Fibroblast of skin of scalp (primary cell): ENCODE measurements at regions not wholly inside any gene's neighbourhood (a gene's known extent, or its start where the extent isn't known, plus 50 kb on each side); places are given as distances from the start of the nearest gene placed in this dataset.
"Not testable (repeated sequence)": the region's sequence is repeated elsewhere in the genome, so short reads cannot be mapped to it uniquely, and the experiment has no call there.

Experiments used
- DNase-seq: peaks from one replicate; pipeline ENCODE4 v3.0.0-alpha.2; 2013

DNA sequence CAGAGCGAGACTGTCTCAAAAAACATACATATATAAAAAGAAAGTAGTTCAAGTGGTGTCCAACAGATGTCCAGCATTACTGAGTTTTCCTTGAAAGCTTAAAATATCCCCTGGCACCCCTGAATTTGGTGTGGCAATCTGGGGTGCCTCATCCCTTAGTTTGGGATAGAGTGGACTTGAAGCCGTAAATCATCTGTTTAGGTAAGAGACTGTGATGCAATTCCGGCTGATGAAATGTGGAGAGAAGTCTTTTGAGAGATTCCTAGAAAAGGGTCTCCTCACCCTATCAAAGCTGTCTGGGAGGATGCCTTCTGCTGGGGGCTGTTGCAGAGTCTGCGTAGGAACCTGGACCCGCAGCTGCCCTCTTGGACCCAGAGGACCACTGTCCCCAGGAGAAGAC lies 408.0 kb downstream of the RPS24 start:
- DNase-seq: no peak

DNA sequence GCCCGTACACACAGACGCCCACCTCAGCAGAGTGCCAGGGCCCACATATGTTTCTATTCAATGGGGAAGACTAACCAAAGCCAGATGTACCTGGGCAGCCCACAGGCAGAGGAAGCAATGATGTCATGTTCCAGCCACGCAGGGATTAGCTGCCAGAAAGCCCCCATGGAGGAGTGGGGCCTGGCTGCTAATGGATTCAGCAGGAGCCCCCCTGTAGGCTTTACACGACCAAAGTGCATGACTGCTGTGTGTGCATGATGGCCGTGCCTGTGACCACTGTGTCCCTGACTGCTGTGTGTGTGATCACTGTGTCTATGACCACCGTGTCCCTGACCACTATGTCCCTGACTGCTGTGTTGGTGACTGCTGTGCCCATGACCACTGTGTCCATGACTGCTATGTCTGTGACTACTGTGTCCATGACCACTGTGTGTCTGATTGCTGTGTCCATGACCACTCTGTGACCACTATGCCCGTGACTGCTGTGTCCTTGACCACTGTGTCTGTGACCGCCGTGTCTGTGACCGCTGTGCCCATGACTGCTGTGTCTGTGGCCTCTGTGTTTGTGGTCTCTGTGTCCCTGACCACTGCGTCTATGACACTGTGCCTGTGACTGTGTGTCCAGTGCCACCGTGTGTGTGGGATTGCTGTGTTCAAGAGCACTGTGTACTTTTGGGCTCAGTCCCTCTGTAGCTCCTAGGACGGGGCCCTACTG lies 409.3 kb downstream of the RPS24 start:
- peak; percentile 57 for DNase-seq

DNA sequence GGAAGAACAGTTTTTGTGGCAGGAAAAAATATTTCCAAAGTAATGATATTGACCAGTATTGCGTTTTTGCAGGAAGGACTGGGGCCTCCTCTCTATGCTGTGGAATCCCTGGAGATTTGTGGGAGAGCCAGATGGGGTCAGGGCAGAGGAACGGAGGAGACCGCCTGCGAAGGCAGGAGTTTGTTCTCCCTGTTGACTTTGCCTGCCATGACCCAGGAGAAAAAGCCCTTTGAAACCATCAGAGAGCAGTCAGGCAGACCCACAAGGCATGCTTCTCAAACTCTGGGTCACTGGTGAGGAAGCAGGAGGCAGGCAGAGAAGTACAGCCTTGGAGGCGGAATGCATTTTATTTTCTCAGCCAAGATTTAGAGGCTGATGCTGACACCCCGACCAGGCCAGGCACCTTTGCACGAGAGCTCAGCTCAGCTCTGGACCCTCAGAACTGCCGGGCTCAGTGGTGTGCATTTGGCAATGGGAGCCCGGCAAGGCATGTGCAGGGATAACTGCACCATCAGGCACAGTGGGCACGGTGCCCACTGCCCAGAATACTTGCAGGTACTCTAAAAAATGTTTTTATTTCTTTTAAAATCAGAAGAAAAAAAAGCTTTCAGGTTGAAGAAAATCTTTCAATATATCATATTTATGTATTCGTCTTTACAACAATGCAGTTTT lies 410.4 kb downstream of the RPS24 start:
- peak; percentile 30 for DNase-seq

DNA sequence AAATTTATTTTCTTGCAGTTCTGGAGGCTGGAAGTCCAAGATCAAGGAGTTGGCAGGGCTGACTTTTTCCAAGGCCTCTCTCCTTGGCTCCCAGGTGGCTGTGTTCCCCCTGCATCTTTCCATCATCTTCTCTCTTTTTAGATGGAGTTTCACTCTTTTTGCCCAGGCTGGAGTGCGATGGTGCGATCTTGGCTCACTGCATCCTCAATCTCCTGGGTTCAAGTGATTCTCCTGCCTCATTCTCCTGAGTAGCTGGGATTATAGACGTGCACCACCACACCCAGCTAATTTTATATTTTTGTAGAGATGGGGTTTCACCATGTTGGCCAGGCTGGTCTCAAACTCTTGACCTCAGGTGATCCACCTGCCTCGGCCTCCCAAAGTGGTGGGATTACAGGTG lies 411.1 kb downstream of the RPS24 start:
- not testable (repeated sequence) for DNase-seq

DNA sequence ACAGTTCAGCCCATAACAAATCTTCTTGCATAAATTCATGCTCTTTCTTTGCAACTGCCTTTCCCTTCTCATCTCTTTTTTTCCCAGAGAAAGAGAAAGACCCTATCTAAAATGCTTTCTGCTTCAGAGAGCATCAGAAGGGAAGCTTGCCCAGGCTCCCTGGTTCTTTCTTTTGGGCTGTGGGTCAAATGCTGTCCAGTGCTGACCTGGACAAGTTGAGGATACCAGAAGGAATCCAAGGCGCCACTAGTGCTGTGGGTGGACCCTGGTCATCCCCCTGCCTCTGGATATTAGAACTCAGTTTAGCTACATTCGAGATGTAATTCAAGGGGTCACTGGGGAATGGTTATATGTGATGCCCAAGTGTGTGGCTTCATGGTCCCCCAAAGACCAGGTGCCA lies 411.6 kb downstream of the RPS24 start:
- DNase-seq: no peak

DNA sequence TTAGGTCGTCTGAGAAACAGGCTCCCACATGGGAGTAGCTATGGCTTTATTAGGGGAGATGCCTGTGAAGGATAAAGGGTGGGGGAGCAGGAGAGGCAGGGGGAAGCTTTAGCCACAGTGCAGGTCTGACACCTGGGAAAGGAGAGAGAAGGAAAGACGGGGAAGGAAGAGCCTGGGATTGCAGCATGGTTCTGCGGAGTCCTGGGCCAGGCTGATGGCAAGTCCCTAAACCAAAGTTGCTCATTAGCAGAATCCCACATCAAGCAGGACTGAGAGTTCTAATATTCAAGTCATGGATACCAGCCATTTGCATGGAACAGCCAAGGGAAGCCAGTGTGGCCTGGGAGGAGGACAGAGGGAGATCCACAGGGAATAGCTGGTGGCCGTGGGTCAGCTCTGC lies 414.8 kb downstream of the RPS24 start:
- no peak for DNase-seq

DNA sequence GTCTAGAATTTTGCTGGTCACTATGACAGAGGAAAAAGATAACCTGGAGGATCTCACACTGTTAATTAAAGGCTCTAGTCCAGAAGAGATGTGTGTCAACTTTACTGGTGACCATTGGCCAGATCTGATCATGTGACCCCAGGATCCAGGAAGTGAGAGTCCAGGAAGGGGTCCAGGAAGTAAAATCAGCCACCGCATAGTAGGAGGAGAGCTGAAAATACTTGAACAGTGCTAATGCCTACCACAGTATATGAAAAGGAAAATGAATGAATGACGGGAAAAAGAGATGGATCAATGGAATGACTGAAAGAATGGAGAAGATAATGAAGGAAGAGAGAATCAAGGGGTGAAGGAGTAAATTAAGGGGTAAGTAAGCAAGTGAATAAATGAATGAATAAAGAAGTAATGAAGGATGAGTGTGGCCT lies 415.3 kb downstream of the RPS24 start:
- no peak for DNase-seq

DNA sequence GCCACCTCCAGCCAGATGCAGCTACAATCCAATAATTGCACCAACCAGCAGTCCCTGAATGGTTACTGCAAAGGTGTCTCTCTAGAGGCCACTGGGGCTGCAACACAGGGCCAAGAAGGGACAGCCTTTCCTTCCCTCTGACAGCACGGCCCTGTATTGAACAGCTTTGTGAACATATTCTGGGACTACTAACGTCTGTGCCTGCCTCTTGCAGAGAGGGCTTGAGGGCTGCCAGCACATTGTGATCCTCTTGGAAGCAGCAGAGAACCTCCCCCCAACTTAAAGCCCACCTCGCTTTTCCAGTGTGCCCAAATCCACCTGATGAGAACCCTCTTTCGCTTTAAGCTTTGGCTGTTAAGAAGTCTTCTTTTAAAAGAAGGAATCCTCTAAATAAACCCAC lies 415.9 kb downstream of the RPS24 start:
- no peak for DNase-seq

DNA sequence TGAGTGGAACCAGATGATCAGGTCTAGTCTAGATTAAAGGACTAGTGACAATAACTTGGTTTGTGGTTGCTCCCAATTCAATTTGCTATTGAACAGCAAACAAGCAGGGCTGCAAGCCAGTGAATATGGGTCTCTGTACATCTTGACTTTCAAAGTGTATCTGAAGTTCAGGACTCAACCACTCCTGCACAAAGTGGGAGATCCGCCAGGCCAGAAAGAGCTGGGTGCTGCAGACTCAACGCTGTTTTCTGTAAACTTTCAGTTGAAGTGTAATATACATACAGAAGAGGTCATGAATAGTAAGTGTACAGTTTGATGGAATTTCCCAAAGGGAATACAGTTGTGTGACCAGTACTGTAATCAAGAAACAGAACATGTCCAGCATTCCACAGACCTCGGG lies 416.6 kb downstream of the RPS24 start:
- DNase-seq: no peak

DNA sequence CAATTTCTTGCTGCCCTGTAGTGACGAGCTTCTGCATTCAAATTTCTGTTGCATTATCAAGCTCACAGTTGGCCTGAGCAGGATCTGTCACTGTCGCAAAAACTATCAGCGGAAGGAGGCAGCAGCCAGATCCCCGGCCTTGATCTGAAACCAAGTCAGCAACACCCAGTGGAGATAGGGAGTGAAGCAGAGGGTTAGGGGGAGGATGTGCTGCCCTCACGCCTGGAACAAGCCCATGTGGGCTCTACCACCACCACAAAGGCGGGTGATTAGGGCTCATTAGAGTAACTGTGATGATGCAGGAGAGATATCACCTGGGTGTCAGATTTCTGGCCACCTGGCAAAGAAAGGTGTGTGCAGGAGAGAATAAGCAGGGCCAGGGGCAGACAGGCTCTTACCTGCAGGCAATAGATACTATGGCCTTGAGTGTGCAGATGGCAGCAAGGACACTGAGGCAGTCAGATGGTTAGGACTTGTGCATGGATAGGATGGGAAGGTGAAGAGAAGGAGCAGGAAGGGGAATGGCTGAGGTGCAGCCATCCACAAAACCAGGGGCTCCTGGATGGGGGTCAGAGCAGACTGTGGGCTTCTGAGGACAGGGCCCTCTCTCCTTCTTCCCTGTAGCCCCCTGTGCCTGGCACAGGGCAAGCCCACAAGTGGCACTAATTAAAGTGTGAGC lies 417.3 kb downstream of the RPS24 start:
- no peak for DNase-seq

DNA sequence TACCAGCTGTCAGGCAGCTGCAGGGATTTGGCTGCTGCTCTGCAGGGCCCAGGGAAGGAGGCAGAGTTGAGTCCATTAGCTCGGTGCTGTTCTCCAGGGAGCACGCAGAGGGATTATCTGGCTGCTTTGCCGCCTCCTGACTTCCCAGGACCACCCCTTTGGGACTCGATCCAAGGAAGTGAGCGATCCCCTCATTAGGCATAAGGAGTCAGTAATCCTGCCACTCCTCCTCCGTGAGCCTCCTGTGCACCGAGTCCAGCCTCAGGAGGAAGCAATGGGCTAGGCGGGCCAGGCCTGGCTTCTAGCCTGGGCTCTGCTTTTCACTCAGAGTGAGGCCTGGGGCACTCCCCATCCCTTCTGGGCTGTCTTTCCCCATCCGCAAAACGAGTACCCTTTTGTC lies 417.9 kb downstream of the RPS24 start:
- DNase-seq: peak; percentile 37

DNA sequence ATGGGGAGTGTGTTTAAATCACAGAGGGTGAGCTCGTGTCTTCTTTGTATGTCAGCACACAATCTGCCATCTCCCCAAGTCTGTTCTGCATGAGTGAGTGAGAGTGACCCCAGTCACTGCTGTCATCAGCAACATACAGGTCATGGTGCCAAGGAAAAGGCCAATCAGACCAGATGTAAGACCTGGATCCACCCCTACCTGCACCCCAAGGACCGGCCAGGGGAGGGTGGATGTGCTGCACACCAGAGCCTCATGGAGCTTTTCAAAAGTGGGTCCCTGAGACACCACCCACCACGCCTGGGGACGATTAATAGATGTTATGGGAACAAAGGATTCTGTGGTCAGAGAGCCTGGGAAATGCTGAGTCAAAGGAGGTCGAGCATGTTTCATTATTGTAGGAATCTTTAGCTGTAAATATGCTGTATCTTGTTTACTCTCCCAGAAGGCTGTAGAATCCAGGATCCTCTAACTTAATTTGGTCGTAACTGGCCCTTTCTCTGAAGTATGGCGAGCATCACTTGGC lies 420.5 kb downstream of the RPS24 start:
- peak; percentile 22 for DNase-seq

DNA sequence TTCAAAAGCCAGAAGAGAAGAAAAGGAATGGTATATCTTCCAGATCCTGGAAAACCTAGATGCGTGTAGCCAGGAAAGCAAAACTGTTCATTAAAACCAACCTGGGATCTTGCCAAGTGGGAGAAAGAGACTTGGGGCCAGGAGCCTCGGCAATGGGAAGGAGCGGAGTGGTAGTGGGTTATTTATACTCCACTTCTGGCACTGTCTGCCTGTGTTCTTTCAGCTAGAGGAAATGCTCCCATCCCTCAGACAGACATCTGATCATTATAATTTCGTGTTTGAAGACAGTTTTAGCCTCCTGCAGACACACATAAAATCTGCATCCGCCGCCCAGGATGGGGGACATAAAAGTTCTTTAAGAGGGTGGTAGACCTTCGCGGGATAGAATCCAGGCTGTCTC lies 421.6 kb downstream of the RPS24 start:
- no peak for DNase-seq

DNA sequence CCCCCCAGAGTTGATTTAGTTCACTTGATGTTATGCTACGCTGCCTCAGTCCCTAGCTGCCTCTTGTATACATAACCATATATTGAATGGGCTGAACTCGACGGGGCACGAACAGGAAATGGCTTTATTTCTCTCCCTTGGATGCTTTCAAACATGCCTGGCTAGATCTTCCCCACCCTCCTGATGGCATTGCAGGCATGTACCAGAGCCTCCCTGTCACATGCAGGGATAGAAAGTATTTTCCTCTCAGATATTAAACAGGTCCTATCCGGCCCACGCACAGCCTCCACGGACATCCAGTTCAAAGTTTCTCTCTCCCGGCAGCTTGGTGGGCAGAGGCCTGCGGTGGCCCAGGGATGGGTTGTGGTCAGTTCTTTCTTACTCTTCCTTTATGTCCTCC lies 422.1 kb downstream of the RPS24 start:
- no peak for DNase-seq

DNA sequence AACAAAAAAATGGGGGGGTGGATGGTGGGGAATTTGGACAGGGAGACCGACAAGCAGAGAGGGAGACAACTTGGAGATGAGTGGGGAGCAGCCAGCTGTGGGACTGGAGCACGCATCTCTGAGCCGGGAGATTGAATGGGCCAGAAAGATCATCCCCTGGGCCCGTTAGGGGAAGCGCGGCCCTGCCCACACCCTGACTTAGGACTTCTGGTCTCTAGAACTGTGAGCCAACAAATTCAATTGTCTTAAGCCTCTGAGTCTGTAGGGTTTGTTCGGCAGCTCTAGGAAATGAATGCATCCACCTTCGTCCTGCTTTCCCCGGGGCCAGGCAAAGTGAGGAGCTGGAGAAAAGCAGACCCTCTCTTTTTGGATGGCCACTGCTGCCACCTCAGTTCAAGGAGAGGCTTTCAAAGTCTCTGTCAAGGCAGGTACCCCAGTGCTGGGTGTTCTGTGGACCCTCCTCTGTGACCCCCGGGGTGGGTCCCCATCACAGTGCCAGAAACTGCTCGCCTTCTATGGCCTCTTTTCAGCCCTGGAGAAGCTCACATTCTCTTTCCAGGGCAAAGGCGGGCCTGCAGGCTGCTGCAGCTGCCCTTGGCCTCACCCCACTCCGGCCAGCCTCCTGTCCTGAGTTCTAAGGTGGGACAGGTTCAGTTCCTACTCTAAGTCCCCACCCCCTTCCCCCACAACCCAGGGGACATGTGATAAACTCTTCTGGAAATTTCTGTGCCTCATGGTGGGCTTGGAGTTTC lies 423.2 kb downstream of the RPS24 start:
- DNase-seq: no peak

DNA sequence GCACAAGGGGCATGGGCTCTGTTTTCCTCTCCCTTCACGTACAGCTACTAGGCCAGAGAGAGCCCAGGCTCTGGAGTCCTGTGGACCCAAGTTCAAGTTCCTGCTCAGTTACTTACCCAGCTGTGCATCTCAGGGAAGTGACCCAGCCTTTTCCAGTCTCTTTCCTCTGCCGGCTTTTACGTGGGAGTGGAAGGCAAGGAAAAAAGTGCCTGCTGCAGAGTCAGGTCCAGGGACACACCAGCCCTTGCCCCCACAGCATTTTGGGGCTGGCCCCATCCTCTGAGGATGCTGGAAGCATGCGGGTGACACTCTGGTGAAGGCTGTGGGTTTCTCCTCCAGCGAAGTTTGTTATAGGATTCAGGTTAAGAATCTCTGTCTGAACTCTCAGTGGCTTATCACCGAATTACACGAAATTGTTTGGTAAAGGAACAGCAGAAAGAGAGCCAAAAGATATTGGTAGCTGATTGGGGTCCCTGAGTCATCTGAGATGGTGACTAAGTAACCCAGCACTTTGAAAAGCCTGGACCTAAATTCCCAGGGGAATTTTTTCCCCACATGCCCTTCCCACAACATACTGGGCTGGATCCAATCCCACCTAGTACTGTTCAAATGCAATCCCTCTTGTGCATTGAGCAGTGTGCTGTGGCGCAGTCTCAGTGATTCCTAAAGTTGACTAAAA lies 424.3 kb downstream of the RPS24 start:
- peak; percentile 88 for DNase-seq

DNA sequence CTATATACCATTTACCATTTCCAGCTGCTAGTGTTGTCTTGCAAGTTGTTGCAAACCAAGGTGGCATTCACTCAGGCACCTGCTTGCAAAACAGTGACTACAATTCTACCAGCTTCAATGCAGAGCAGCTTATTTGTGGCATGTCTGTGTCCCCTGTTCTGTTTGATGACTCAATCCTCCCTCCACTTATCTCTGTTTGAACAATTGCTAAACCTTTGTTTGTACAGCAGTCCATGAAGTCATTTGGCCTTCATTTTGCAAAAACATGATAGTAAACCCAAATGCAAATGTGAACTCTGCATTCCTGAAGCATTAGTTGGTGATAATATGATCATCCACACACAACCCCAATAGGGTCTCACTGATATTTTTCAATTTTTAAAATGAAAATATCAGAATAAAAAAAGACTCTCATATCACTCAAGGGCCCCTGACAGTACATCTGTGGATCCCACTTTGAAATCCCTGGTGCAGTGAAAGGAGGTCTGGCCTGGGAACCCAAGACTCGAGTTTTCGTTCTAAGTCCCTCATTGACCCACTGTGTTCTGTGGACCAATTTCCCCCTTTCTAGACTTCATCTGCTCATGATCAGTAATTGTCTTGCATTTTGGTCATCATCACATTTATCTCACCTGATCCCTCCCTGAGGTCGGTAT lies 425.4 kb downstream of the RPS24 start:
- DNase-seq: peak; percentile 50

DNA sequence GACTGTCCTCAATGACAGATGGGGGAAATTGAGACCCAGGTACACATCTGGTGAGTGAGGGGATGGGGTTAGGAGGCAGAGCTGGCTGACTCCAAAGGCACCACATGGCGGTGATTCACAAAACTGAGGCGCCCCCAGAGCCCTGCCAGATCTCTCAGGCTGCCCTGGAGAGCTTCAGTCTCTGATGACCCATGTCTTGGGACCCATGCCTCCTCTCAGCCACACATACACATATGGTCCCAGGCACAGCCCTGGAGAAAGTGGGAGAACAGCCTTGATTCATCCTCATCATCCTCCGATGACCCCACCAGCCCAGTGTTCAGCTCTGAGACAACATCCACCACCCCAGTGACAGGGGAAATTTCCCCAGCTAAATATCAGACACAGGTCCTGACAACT lies 426.0 kb downstream of the RPS24 start:
- DNase-seq: no peak

DNA sequence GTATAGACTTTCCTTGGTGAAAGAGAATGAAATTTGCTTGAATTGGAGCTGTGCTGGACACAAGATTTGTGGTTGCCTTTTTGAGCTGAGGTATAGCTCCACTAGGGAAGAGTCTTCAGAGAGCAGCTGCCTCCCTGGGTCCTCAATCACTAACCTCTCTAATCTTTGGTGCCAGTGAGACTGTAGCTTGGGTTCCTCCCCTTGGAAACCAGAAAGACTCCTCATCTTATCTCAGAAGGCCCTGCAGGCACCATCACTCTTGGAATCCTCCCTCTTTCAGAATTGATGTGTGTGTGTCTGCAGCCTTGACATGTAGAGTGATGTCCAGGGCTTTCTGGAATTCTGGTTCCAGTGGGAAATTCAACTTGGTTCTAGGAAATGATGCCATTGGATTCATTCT lies 426.5 kb downstream of the RPS24 start:
- DNase-seq: no peak

DNA sequence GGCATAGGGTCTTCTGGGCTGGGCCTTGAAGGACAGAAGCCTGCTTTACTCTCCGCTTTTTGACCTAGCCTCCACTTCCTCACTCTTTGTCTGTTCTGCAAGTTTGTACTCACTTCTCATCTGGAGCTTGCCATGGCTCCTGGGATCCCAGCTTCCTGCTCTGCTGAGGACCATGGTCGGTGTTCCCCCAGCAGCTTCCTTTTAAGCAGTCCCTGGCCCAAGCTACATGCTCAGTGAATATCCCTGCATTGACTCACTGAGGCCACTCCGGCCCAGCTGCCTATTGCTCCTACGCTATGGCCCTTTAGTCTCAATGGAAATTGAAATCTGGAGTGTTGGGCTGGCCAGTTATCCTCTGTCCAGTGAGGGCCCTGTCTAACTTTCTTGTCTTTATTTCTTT lies 427.7 kb downstream of the RPS24 start:
- DNase-seq: no peak

DNA sequence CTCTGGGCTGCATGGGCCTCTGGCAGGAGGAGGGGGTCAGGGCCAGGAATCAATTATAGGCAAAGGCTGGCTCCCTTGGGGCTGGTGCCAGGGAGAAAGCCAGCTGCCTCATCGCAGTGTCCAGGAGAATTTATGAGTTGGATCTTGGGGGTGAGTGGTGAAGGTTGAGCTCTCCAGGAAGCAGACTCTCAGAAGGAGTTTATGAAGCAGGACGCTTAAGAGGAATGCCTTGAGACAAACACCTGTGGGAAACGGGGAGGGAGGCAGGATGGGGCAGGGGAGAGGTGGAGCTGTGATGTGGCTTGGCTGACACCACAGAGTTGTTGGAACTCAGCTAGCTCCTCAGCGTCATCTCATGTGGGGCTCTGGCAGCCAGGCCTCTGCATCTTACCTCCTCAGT lies 428.5 kb downstream of the RPS24 start:
- DNase-seq: no peak

DNA sequence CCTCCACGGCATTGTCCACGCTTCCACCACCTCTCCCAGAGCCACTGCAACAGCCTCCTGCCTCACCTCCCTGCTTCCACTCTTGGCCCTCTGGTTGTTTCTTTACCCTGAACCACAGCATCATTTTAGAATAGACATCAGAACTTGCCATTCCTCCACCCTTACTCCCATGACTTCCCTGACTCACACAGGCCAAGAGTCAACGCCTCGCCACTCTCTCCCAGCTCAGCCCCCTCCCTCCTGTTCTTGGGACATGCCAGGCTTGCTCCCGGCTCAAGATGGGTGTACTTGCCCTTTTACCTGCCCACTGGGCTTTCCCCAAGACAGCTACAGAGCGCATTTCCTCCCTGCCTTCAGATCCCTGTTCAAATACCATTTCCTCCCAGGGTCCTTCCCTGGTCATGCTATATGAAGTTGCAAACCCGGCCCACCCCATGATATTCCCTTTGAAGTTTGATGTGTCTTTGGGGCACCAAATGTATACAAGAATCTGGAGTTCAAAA lies 429.1 kb downstream of the RPS24 start:
- no peak for DNase-seq
